ENCODE measurements at regions not wholly inside any gene's neighbourhood (a gene's known extent, or its start where the extent isn't known, plus 50 kb on each side); places are given as distances from the start of the nearest gene placed in this dataset.

- no peak for DNase-seq
These were observed 86.5 kb upstream of the FYN start for GRCh38 chr6:111959766-111960165.

GRCh38 chr6:111967131-111967530, 86.8 kb upstream of the CCN6 start:
- no peak for DNase-seq

DNA sequence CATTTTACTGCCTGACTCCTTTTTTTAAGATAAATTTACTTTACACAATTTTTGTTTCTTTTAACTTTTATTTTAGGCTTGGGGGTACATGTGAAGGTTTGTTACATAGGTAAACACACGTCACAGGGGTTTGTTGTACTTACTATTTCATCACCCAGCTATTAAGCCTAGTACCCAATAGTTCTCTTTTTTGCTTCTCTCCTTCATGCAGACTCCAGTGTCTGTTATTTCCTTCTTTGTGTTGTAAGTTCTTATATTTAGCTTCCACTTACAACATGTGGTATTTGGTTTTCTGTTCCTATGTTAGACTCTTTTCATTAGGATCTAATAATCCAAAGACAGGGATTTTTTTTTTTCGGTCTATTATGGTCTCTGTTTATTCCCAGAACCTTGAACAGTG, 83.5 kb upstream of the CCN6 start:
- no peak for DNase-seq

- DNase-seq: peak; percentile 69
These were observed 82.6 kb upstream of the CCN6 start for GRCh38 chr6:111971181-111971841.

- DNase-seq: peak; percentile 31
These were observed 81.9 kb upstream of the CCN6 start for GRCh38 chr6:111971866-111972532.

- DNase-seq: no peak
These were observed 81.2 kb upstream of the CCN6 start for GRCh38 chr6:111972745-111973117.

- DNase-seq: no peak
These were observed 80.7 kb upstream of the CCN6 start for GRCh38 chr6:111973118-111973761.

- DNase-seq: no peak
These were observed 79.8 kb upstream of the CCN6 start for GRCh38 chr6:111973927-111974639.

GRCh38 chr6:111975466-111975865, 78.4 kb upstream of the CCN6 start:
- no peak for DNase-seq

GRCh38 chr6:111976139-111976538, 77.8 kb upstream of the CCN6 start:
- no peak for DNase-seq

DNA sequence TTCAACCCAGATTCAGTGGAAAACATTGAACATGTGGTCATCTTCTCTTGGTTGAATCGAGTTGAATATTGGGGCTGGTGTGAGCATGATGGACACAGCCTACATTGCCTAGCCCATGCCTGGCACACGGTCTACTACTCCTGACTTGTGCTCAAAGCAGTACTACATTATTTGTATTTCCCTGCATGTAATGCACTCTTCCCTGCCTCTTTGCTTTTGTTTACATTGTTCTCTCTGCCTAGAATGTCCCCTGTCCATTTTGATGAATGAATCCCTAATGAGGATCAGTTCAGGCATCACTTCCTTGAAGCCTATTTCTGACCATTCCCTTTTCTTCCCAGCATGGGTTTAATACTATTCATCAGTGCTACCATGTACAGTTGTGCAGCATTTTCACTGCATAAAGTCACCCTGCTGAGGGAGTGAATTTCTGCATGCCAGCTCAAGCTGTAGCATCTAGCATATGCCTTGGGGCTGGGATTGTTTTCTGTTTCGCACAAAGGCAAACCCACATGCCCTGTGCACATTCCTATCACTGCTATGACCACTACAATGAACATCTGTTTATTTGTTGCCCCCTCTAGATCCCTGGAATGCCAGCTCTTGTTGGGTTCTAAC, 75.3 kb upstream of the CCN6 start:
- no peak for DNase-seq

- DNase-seq: no peak
These were observed 74.3 kb upstream of the CCN6 start for GRCh38 chr6:111979633-111980032.

- no peak for DNase-seq
These were observed 73.8 kb upstream of the CCN6 start for GRCh38 chr6:111980143-111980542.

- no peak for DNase-seq
These were observed 72.7 kb upstream of the CCN6 start for GRCh38 chr6:111980971-111981840.

- DNase-seq: no peak
These were observed 71.2 kb upstream of the CCN6 start for GRCh38 chr6:111982681-111983080.

GRCh38 chr6:111983193-111983592, 70.7 kb upstream of the CCN6 start:
- DNase-seq: no peak

GRCh38 chr6:111984081-111984480, 69.8 kb upstream of the CCN6 start:
- DNase-seq: no peak

GRCh38 chr6:111984516-111985201, 69.2 kb upstream of the CCN6 start:
- no peak for DNase-seq

DNA sequence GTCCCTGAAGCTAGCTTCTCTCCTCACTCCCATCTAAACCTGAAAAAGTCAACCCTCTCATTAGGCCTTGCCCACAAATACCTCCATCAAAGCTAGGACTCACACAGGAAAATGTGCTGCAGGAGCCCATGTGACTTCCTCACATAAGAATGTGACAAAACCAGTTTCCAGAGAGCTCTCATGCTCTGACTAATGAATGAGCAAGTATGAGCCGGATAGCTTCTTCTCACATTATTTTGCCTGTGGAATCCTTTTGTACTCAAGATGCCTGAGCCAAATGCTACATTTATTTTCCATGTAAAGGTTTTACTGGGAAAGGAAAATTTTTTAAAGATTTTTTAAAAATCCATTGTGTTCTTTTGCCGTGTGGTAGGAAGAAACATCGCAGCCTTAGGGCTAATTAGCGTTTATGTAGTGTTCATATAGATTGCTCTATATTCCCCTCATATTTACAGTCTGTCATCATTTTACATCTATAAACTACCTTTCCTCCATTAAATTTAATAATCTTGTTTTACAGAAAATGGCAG, 68.6 kb upstream of the CCN6 start:
- no peak for DNase-seq

- DNase-seq: no peak
These were observed 67.3 kb upstream of the CCN6 start for GRCh38 chr6:111986651-111987050.

DNA sequence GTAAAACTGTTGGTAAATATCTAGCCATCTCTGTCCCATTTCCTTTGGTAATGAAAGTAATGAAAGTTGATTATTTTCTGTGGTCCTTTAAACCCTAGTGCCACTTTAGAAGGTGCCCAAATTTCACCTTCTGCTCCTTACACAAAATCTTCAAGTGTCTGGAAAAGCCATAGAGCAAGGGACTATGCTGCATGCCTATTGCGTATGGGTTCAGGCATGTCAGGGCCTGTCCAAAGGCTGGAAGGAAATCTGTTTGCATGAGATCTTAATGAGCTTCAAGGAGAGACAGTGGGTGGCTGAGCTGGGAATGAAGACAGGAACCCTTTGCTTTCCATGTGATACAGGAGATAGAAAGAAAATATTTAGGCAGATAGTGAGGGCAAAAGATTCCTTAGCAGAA, 66.6 kb upstream of the CCN6 start:
- no peak for DNase-seq
